ENCODE measurements at regions not wholly inside any gene's neighbourhood (a gene's known extent, or its start where the extent isn't known, plus 50 kb on each side); places are given as distances from the start of the nearest gene placed in this dataset.

GRCh38 chr12:89062996-89063395 is 289.3 kb downstream of the DUSP6 start:
- no peak for TF ChIP-seq ZNF274 (IDR thresholded peaks at IDR 0.05; ENCODE audit: low read depth, low read length)
- TF ChIP-seq YY1 (IDR thresholded peaks at IDR 0.05; ENCODE audit: insufficient read depth, insufficient read length) = no peak
